GM18508 (cell line): ENCODE measurements at regions not wholly inside any gene's neighbourhood (a gene's known extent, or its start where the extent isn't known, plus 50 kb on each side); places are given as distances from the start of the nearest gene placed in this dataset.
A peak's percentile ranks its signal among the peaks of the same experiment; 100 is the strongest.

Source experiments
- ATAC-seq: cut with Tn5 transposase; IDR thresholded peaks from one replicate; pipeline ENCODE4 v1.9.1; 2021; ENCODE audit warnings: moderate number of reproducible peaks; ENCODE audit not compliant: insufficient read depth, unreplicated experiment

- ATAC-seq = no peak
These were observed 126.7 kb upstream of the AGA start for GRCh38 chr4:177568931-177569330.

GRCh38 chr4:177569434-177569833, 127.2 kb upstream of the AGA start:
- no peak for ATAC-seq

GRCh38 chr4:177573507-177573906, 131.3 kb upstream of the AGA start:
- no peak for ATAC-seq

GRCh38 chr4:177574446-177574845, 132.2 kb upstream of the AGA start:
- no peak for ATAC-seq

DNA sequence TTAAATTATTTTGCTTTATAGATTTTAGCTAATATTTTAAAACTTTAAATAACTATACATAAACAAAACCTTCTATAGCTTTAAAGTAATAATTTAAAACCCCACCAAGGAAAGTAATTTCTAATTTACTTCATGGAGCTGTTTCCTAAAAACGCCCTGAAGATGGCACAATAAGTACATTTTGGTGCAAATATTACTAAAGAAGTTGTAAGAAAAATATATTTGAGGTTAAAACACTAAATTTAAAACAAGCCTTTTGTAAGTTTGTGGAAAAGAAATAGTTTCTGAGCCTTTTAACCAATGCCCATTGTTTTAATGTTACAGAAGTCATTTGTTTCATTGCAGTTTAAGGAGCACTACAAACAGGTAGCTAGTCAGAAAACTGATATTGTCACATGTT, 137.4 kb upstream of the AGA start:
- ATAC-seq = no peak

DNA sequence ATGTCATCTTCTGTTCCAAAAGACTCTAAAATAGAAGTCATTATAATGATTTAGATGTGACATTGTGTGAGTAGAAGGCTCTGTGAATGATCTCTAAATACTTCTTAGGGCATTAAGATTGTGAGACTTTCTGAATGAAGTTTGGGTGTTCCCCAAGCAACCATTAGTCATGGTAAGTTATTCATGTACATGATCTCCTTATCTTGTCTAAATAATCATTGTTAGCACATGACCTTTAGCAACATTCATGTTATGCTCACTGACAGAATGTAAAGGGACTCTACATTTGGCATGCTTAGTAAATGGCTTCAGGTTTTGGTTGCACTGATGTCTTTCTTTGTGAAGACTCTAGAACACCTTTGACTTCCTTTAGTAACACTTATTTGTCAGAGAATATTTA, 140.8 kb upstream of the AGA start:
- no peak for ATAC-seq

DNA sequence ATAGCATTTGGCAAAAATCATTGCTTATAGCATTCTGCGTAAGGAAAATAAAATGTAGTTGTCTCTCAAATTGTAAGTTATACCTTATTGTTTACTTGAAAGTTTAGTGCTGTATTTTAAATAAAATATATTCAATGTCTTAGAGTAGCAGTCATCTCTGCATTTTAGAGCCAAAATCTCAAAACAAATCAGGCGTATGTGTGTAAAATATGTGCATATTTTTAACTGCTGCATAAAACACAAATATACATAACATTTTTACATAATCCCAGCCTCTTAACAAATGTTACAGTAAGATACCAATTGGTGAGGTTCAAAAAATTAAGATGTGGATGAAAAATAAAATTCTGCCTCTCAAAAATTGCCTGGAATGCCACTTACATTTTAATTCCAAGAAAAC, 145.8 kb upstream of the AGA start:
- no peak for ATAC-seq

DNA sequence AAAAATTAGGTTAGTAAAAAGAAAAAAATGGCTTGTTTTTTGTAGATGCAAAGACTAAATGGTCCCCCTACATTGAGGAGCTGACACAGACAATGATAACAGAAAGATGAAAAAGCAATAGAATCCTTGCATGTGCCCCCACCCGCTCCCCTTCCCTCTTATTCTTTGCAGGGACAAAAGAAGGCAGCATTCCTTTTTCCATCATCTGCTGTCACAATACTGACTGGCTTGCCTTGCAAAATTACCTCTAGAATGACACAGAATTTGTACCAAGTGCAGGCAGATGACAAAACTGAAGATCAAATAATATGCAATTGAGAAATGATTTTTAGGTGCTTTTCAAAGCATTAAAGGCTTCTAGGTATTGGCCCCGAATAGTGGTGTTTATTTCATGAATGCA, 153.1 kb upstream of the AGA start:
- ATAC-seq = no peak

- ATAC-seq = no peak
These were observed 153.8 kb upstream of the AGA start for GRCh38 chr4:177596035-177596434.

DNA sequence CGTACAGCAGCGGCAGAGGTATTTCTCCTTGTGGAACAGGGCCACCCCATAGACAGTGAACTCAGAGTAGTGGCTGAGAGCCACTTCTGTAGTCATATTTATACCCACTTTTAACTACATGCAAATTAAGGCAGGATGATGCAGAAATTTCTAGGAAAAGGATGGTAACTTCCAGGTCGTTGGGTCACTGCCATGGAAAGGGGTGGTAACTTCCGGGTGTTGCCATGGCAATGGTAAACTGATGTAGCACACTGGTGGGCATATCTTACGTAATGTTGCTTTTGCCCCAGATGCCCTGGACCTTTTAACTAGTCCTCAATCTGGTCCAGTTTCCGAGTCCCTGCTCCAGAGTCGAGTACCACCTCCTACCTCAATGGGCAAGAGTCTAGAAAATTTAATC, 154.8 kb upstream of the AGA start:
- ATAC-seq = no peak

DNA sequence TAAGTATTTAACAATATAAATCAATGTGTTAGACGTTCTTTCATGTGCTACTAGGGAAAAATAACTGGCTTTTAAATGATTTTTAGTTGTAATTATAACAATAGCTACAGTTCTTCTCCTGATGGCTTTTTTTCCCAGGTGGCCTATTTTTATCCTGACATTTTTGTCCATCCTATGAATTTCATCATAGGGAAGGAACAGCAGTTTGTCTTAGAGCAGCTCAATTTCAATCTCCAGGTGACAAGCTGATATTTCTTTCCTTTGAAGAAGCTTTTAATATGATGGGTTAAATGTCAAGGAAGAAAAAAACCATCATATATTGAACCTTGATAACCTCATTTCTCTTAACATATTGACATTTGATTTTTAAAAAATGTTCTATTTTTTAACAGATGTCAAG, 163.0 kb upstream of the AGA start:
- no peak for ATAC-seq

GRCh38 chr4:177607111-177607573, 164.9 kb upstream of the AGA start:
- ATAC-seq = no peak

DNA sequence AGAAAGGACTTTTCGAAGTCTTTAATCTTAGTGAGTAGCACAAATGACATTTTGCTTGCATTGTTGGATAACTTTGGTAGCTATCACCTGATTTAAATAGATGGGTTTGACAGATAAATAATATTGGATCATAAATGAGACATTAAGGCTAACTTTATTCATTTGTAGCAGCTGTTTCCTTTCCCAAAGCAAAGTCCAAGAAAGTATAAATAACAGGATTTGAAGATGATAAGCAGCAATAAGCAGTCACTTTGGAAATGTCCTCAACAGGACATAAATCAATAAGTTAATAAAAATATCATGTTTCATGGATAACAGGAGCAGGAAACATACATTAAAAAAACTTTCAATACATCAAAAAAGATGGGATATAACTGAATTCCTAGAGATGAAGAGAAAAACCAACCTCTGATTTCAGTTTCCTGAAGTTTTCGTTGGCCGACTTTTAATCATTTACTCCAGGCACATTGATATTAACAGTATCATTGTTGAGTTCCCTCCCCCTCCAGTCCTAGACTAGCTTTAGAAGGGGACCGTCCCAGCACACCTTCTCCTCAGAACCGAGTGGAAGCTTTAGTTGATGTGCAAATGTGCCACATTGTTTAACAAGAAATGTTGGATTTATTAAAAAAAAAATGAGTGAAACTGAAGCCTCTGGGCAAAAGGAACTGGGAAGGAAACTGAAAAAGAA, 169.9 kb upstream of the AGA start:
- ATAC-seq = no peak

DNA sequence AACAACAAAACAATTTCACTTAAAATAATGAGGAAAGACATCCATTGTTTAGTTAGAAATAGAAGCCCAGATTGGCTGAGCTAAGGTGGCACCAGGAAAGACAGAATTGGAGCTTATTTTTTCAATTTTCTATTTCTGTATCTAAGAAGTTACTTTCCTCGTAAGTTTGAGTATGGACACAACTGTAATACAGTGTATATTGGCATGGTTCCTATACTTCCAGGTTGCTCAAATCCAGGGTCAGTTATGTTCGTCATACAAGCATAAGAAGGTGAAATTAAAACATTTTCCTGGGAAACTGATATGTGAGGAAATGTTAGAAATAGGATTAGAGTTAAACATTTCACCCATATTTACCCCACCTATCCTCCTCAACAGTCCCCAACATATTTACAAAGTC, 170.4 kb upstream of the AGA start:
- ATAC-seq = no peak

DNA sequence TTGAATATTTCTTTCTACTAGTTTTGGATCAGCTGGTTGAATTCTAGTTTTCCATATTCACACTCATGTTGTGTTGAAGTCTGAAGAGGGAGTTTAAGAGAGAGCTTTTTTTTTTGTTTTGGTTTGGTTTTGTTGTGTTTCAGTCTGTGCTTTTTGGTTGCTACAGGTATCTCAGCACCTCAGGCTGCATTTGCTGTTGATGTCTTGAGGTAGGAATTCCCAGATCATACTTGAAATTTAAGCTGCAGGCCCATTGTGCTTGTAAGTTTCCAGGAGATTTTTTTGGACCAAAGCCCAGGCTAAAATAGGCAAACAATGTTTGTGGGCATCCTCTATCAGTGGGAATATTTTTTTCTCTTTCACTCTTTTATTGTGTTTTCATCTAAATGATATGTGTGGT, 190.2 kb upstream of the AGA start:
- no peak for ATAC-seq

DNA sequence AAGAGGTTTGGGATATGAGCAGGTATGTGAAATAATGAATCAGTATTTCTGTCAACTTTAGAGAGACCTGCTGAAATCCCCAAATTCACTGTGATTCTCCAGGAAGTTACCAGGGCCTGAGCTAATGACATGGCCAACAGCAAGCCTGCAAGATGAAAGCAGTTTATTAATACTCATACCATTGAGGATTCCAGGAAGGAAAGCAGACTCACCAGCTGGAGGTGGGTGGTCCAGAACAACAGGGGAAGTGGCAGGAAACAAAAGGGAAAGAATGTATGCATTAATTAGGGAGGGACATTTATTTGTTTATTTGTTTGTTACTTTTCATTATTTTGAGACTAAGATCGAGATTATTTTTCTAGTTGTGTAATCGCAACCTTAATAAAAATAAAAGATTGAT, 196.6 kb upstream of the AGA start:
- no peak for ATAC-seq

DNA sequence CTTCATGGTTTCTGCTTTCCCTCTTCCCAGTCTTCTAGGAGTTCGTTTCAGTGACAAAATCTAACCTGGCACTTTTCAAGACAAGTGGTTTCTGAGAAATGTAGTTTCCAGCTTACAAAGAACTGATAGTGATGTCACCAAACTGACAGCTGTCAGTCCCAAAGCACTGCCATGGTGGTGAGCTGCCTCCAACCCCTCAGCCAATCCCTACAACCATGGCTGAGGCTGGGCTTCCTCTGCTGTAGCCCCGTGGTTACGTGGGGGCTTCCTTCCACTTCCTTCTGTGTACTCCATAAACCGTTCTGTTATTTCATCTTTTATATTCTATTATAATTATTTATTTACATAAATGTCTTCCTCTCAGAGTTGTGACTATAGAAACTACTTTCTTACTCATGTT, 198.6 kb upstream of the AGA start:
- ATAC-seq = no peak

DNA sequence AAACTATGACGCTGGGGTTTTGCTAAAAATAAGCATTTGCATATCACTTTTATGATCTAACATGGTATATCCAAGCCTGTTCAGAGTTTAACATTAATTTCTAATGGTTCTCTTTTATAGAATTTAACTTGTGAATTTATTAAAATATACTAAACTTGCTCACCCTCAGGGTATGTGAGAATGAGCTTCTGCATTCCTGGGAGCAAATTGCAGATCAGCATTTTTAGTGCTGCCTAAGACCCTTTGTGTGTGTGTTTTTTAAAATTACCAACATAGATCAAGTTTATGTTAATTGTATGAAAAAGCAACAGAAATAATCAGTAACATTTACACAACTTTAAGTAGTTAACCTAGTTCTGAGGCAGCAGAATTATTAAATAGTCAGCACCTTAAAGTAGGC, 218.0 kb upstream of the AGA start:
- no peak for ATAC-seq

DNA sequence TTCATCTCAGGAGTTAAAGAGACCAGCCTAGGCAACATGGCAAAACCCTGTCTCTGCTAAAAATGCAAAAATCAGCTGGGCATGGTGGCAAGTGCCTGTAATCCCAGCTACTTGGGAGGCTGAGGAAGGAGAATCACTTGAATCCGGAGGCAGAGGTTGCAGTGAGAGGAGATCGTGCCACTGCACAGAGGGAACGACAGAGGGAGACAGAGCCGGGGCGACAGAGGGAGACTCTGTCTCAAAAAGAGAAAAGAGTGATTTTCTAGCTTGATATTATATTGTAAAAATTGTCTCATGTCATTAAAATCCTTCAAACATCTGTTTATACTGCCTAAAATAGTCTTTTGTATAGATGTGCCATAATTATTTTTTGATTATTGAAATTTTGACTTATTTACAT, 225.4 kb upstream of the AGA start:
- ATAC-seq = no peak

DNA sequence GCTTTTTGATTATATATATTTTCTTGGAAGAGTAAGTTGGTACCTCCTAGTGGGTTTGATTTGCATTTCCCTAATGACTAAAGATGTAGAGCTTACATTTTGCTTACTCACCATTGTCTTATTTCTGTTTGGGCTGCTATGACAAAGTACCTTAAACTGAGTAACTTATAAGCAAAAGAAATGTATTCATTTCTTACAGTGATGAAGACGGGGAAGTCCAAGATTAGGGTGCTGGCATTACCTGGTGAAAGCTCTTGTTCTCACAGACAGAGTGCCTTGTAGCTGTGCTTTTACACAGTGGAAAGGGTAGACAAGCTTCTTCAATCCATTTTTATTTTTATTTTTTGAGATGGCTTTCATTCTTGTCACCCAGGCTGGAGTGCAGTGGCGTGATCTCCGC, 229.2 kb upstream of the AGA start:
- ATAC-seq = no peak

GRCh38 chr4:177671845-177672244, 229.6 kb upstream of the AGA start:
- ATAC-seq = no peak

GRCh38 chr4:177673985-177674489, 231.8 kb upstream of the AGA start:
- ATAC-seq = no peak

- ATAC-seq = peak; percentile 46
These were observed 238.1 kb upstream of the AGA start for GRCh38 chr4:177680308-177680707.
